ENCODE measurements at regions not wholly inside any gene's neighbourhood (a gene's known extent, or its start where the extent isn't known, plus 50 kb on each side); places are given as distances from the start of the nearest gene placed in this dataset.

DNA sequence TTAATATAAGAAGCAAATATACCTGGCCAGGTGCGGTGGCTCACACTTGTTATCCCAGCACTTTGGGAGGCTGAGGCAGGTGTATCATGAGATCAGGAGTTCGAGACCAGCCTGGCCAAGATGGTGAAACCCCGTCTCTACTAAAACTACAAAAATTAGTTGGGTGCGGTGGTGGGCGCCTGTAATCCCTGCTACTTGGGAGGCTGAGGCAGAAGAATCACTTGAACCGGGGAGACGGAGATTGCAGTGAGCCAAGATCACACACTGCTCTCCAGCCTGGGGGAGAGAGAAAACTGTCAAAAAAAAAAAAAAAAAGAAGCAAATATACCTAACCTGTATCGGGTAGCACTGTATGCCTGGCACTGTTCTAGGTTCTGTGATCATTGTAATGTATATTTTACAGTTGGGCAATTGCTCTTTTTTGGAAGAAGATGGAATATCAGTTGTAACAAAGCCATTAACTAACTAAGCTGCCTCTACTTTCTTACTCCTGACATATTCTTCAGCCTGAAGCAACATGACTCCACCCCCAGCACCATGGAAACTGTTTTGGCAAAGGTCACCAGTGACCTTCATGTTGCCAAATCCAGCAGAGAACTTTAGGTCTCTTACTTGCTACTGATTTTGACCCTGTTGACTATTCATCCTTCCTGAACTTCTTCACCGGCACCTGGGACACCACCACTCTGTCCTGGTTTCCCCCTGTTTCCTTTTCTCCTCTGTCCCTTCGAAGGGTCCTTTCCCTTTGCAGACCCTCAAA lies 203.8 kb downstream of the RPLP1 start:
- no peak for DNase-seq (ENCODE audit: low read depth in 2 of 2)

DNA sequence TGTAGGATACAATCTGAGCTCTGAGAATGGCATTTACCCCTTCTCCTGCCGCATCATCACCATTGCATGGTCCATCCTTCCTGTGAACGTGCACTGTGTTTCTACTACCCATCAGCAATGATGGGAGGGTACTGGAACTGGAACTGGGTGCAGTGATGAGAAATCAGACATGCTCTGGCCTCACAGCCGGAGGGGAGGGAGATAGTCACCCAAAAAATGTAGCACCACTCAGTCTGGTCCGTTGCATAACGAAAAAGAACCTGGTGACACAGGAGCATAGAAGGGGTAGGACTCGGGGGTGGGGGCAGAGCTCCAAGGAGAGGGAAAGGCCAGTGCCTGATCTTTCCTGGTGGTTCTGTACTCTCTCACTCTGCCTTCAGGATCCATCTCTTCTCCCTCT lies 205.0 kb downstream of the RPLP1 start:
- DNase-seq (ENCODE audit: low read depth in 2 of 2): no peak

DNA sequence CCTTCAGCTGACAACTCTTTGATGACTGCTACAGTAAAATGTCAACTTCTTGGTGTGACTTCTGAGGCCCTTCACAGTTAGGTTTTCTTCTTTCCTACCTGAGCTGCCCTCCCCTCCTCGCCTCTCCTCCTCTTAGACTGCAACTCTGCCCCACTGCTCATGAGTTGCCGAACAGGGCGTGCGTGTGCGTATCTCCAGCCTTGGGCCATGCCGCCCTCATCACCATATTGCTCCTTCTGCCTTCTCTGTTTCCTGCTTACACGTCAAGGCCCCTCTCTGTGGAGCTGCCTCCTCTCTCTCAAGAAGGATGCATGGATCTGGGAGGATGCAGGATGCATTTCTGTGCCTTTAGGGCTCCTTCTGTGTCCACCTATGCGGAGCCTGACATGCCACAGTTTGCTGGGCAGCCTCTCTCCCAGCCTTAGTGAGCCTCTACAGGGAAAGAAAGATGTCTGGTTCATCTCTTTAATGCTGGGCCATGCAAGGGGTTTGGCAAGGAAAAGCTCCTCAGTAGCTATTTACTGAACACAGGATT lies 205.9 kb downstream of the RPLP1 start:
- DNase-seq (ENCODE audit: low read depth in 2 of 2): no peak

DNA sequence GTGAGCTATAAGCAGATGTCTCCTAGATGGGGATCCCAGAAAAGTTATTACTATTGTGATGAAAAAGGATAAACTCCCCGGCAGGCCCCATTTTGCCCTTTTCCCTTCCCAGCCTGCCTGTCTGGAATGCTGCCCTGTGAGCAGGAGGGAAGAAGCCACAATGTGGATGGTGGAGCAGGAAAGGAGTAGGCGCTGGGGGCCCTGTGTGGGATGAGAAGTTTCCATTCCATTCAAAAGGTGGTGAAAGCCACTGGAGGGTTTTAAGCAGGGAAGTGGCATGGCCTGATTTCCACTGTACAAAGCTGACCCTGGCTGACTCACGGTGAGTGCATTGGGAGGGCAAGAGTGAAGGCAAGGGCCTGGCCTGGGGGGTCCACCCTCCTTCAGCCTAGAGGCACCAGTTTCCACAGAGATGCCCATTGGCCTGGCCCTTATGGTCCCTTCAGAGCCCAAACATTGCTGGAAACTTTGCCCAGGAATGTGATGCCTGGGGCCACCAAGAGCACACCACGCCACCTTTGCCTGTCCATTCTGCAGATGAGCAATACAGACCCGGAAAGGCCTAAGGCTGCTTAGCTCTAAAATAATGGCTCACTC lies 206.9 kb downstream of the RPLP1 start:
- DNase-seq (ENCODE audit: low read depth in 2 of 2): no peak

DNA sequence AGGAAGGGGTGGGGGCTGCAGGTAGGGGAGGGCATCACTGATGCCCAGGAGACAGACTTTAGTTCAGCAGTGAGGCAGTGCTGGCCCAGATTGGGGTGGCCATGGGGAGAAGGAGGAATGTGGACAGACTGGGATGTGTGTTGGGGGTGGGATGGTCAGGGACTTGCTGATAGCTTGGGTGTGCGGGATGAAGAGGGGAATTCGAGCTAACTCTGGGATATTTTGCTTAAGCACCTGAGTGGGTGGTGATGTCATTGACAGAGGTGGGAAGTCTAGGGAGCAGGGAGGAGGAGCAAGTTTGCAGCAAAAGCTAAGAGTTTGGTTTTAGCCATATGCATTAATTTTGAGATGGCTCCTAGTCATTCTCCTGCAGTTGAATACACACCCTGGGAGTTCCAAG lies 207.5 kb downstream of the RPLP1 start:
- DNase-seq (ENCODE audit: low read depth in 2 of 2): no peak

DNA sequence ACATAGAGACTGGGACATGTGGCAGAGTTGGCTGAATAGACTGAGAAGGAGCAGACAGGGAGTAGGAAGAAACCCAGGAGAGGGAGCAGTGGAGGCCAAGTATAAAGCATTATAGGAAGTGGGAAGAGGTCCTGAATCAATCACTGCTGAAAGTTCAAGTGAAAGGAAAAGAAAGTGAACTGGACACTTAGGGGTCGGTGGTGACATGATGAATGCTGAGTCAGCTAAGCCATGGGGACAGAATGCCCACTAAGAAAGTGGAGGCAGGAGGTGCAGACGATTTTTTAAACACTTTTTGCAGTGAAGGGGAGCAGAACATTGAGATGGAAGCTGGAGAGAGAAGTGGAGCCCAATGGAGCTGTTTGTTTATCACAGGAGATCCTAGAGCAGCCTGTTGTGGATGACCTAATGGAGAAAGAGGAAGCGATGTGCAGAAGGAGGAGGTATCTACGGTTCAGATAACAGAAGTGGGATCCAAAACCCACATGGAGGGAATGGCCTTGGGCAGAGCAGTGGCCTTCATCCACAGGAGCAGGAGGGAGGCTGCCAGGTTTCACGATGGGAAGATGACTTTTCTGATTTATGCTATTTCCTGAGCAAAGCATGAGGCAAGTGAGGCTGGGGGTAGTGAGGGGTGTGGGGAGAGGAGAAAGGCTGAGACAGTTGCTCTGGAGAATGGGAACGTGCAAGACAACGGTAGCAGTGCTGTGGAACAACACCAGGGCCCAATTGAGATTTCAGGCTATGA lies 208.2 kb downstream of the RPLP1 start:
- DNase-seq (ENCODE audit: low read depth in 2 of 2): no peak

DNA sequence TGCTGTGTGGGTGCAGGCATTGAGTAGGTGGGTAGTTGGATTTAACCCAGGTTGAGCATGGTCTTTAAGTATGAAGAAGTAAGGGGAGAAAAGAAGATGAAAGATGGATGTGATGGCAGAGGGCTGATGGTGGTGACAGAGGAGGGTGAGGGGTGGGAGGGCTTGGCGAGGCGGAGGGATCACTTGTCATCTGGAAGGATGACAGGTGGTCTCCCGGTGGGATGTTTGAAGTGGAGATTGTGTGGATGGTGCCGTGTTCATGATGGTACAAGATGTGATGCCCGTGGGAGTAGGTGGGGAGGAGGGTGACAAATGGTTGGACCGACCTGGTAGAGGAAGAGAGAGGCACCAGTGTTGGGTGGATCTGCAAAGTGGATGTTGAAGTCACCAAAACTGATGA lies 208.8 kb downstream of the RPLP1 start:
- no peak for DNase-seq (ENCODE audit: low read depth in 2 of 2)

DNA sequence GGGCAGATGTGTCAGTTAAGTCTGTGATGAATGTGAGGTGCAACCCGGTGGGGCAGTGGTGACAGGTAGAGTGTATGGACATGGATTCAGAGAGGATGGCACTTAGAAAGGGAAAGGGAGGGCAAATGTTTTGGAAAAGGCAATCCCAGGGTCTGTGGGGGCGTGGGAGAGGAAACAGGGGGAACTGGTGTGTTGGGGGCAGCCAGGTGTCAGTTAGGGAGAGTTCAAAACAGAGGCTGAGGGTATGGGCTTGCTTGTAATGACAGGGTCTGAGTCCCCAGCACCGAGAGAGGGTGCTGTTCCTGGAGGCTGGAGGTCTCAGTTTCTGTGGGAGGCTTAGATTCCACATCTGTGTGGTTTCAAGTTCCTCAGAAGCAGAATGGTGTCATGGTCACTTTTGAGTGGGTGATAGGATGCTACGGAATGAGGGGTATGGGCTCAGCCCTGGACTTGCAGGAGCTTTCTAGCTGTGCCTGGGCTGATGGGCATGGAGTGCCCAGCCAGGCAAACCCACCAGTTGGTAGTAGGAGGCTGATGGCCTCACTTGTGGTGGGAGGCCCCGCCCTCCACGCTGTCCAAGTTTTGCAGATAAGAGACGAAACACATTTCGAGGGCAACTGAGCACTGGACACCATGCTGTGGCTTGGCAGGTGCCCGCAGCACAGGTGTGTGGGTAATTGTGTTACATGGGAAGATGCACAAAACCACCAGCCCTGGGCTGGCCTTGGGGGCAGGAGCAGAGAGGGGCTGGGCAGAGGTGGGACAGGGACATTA lies 209.4 kb downstream of the RPLP1 start:
- no peak for DNase-seq (ENCODE audit: low read depth in 2 of 2)

DNA sequence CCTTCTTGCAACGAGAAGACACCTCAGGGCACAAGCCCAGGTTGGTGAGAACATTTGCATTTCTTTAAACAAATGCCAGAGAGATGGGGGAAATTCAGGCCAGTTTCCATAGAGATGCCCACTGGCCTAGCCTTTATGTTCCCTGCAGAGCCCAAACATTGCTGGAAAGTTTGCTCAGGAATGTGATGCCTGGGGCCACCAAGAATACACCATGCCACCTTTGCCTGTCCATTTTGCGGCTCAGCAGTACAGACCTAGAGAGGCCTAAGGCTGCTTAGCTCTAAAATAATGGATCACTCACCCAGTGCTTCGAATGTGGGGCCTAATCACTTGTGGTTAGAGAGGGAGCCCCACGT lies 210.0 kb downstream of the RPLP1 start:
- DNase-seq (ENCODE audit: low read depth in 2 of 2): no peak

DNA sequence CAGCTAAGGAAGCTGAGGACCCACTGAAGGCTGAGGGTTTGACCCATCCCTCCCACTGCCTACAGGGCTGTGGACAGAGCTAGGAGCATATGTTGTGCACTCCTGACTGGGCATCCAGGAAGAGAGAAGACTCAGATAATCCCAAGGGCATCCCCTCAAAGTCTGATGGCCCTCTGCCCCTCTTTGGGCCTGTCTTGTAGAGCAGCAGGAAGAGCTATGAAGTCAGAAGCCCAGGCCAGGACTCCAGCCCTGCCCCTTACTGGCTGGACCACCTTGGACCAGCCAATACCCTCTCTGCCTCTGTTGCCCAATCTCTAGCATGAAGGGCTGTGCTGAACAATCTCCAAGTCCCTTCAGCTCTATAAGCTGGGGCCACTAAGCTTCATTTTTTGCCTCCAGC lies 210.8 kb downstream of the RPLP1 start:
- DNase-seq (ENCODE audit: low read depth in 2 of 2): no peak

DNA sequence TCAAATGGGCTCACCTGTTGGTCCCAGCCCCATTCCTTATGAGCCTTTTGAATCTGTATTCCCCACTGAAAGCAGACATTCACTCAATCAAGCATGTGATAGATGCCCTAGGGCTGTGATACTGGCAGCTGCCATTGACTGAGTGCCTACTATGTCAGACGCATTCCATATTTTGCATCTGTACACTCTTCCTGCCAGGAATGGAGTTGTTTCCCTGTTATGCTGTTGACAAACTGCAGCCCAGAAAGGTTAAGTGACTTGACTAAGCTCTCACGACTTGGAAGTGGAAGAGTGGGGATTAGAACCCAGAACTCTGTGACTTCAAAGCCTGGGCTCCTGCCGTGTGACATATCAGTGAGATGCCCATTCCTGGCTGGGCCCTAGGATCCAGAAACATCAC lies 211.4 kb downstream of the RPLP1 start:
- no peak for DNase-seq (ENCODE audit: low read depth in 2 of 2)

DNA sequence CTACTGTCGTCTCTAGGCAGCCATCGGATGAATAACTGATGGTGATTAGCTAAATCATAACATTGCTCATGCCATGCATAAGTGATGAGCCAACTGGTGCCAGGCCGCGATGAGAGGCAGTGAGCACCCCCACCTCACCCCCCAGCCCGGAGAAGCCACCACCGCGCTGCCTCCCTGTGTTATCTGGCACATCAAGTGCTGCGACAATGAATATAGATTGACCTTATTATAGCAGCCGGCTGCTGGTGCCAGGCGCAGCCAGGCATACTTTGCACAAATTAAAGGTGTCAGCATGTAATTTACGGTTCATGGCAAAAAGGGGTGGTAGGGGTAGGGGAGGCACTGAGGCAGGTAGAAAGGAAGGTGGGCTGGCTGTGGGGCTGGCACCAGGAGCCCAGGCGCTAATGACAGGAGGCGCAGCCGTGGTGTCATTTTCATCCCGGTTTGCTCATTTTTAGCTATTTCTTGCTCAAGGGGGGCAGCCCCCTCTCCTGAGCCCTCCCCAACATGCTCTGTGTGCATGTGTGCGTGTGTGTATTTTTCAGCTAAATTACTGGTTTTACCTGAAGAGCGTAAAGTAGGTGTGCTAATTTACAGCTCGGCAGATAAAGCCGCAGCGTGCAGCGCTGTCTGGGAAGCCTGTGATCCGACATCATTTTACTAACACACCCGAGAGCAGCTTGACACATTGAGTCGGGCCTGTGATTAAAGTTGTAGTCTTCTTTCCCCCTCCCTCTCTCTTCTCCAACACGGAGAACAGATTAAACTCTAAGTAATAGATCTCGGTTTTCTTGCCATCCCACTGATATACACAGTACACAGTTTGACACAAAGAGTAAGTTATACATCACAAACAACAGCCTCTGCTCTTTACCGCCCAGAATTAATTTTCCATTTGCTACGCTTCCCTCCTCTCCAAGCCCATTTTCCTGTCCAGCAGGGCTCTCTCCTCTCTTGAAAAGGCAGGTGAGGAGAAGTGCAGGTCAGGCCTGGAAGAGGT lies 212.3 kb downstream of the RPLP1 start:
- no peak for DNase-seq (ENCODE audit: low read depth in 2 of 2)

DNA sequence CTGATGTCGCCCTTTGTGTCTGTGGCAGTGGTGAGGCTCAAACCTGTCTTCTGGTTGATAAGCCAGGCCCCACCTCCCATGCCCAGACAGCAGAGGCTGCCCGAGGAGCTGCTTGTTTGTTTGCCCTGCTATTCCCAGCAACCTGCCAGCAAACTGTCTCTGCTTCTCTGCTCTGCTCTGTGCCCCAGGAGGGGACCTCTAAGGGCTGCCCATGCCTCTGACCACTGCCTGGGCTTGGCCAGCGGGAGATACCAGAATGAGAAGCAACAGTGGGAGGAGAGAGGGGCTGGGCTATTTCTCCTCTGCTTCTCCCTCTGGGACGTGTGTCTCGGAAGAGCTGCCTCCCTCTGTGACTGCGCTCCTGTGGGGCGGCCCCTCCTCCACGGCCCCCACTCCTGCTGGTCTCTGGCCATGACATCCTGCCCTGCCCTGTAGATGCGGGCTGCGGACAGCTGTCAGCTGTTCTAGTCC lies 213.1 kb downstream of the RPLP1 start:
- DNase-seq (ENCODE audit: low read depth in 2 of 2): no peak

DNA sequence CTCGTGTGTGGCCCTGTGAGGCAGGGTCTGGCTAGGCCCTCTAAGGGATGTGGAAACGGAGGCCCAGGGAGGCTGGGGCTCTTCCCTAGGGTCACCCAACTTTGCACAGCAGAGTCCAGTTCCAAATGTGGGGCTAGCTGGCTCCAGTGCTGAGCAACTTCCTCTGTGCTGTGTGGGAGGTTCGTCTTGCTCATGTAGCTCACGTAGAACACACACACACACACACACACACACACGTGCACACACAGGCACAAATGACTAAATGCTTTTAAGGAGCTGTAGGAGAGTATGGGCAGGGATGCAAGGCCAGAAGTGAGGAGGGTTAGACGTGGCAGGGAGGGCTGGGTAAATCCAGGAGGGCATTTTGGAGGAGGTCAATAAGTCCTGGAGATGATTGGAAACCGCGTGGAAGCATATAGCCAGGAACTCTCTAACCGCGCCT lies 213.8 kb downstream of the RPLP1 start:
- peak in 1 of 2 donors; percentile 23 for DNase-seq (ENCODE audit: low read depth in 2 of 2)

DNA sequence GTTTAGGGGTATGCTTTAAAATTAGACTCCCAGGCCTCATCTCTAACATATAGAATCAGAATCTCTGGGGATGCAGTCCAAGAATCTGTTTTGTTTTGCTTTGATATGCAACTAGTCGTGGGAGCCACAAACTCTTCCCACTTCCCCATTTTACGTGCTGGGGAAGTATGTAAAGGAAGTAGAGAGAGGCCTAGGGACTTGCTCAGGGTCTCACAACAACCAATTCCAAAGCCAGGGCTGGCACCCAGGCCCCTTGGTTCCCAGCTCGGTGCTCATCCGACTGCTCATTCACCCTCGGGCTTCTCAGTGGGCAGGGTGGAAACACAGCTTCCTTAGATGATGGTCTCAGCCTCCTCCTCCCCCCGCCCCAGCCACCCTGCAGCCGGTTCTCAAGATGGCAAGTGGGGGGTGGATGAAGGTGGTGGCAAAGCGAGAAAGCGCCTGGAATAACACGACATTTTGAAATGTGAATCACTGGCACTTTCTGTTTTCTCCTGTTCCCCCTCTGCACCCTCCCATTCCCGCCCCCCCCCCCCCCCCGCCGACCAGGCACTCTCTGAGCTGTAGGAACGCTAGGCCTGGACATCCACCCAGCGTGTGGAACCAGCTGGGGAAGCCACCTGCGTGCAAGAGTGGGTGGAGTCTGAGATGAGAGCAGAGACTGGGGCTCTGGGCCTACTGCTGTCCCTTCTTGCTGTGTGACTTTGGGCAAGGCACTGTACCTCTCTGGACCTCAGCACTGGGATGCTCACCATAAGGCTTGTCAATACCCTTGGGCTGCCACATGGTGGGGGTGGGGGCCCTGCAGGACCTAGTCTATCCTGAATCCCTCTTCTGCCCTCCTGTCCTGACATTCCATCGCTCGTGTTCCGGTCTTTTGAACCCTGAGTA lies 214.5 kb downstream of the RPLP1 start:
- DNase-seq (ENCODE audit: low read depth in 2 of 2): no peak

DNA sequence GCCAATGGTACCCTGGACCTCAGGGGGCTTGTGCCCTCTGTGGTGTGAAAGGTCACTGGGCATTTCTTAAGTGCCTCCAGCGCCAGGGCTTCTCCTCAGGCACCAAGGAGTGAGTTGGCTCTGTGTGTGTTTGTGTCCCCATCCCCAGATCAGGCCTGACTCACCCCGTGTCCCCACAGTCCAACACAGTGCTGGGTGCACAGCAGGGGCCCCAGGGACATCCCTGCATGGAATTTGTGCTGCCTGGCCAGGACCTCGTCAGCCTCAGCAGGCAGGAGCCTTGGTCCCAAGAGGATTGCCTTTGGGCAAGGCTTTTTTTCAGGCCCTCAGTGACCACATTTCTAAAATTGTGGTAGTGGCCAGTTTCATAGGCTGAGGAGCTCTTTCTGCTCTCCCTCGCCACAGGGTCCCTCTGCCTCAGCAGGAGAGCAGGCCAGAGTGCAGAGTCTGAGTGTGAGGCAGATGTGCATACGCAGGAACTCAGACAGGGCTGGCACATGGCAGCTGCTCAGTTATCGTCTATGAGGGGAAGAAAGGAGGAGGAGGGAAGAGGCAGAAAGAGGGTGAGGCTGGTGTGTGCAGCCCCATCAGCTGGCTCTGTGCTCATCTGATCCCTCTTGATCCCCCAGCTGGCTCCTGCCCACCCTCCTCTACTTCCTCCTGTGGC lies 215.6 kb downstream of the RPLP1 start:
- DNase-seq (ENCODE audit: low read depth in 2 of 2): no peak

DNA sequence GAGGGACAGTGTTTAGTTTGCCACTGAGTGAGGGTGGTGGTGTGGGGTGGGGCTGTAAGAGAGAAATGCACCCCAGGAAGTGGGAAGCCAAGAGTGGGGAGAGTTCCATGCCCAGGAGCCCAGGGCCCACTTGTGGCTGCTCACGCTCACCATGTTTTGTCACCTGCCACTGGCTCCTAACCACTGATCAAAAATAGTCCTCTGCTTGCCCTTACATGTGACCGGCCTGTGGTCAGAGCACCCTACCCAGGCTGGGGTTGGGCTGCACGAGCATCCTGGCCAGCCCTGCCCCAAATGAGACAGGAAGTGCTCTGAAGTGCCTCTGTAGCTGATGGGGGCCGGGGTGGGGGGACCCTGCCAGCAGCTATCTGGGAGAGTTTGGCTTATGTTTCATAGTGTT lies 216.3 kb downstream of the RPLP1 start:
- DNase-seq (ENCODE audit: low read depth in 2 of 2): no peak

DNA sequence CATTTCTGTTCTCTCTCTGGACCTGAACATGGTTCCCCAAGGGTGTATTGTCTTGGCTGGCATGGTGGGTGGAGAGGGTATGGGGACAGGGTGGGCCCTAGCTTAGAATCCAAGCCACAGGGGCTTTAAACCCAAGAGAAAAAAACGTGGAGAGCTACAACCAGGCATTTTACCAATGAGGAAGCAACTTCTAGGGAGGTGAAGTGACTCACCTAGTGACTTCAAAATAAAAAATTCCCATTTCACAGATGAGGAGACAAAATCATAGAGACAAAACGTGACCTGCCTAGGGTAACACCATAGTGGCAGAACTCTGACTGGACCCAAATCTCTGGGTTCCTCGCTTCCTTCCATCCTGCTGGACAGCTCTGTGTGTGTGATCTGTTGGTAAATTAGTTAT lies 216.8 kb downstream of the RPLP1 start:
- DNase-seq (ENCODE audit: low read depth in 2 of 2): no peak

DNA sequence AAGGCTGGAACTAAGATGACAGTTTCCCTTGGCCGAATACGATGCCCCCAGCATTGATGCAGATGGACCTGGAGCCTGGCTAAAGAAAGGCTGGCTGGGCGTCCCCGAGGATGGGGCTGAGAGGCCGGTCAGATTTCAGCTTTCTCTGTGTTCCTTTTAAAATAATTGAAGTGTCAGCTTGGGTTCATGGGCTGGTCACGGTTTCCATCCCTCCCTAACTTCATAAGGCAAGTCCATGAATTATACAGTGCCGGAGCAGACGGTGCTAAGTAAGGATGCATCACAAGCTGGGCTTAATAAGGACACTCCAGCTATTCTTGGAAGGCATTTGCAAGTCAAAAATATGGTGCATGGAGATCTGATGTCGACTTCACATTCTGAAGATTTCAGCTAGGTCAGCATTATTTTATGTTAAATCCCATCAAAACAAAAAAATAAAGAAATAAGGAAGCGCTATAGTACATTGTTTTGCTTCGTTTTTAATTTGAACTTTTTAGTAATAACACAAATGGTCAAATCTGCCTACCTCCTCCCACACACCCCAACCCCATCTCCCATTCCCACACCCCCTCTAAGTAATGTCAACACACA lies 220.8 kb downstream of the RPLP1 start:
- DNase-seq (ENCODE audit: low read depth in 2 of 2): no peak

Data from stimulated activated CD8-positive, alpha-beta memory T cell treated with anti-CD3 and anti-CD28 coated beads, Interleukin-2, amount 100 ng/mL, for 48 hours (primary cell).